ENCODE measurements at regions not wholly inside any gene's neighbourhood (a gene's known extent, or its start where the extent isn't known, plus 50 kb on each side); places are given as distances from the start of the nearest gene placed in this dataset.

DNA sequence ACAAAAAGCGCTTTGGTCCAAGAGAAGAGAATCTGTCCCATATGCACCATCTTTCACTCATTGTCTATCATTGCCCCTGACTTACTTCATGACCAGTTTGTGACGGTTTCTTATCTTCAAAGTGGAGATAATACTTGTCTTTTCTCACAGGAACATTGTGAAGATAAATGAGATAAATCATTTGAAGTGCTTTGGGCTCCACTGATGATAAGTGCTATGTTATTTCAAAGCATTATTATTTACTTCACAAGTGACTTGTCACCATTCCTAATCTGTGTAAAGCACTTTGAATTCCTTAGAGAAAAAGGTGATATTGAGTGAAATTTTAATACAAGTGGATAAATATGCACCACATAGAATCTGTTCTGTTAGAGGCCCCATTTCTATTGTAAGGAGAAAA is 731.6 kb upstream of the PTBP2 start:
- intact Hi-C loops (cut with DNase I) = no loop called here
- Histone ChIP-seq H3K9me3 (no peaks in the 10 kb centered on the region), H3K27ac (no peak overlapping the region), H3K4me3 (no peak overlapping the region), H3K4me1 (no peaks in the 10 kb centered on the region), H3K36me3 (no peaks in the 10 kb centered on the region), H3K27me3 (no peaks in the 10 kb centered on the region)
- TF ChIP-seq, protein P1, sequence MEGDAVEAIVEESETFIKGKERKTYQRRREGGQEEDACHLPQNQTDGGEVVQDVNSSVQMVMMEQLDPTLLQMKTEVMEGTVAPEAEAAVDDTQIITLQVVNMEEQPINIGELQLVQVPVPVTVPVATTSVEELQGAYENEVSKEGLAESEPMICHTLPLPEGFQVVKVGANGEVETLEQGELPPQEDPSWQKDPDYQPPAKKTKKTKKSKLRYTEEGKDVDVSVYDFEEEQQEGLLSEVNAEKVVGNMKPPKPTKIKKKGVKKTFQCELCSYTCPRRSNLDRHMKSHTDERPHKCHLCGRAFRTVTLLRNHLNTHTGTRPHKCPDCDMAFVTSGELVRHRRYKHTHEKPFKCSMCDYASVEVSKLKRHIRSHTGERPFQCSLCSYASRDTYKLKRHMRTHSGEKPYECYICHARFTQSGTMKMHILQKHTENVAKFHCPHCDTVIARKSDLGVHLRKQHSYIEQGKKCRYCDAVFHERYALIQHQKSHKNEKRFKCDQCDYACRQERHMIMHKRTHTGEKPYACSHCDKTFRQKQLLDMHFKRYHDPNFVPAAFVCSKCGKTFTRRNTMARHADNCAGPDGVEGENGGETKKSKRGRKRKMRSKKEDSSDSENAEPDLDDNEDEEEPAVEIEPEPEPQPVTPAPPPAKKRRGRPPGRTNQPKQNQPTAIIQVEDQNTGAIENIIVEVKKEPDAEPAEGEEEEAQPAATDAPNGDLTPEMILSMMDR (IDR thresholded peaks at IDR 0.05) = no peak
- no peak for TF ChIP-seq POLR2A (IDR thresholded peaks at IDR 0.05)
- WGBS, 2 donors = 65 to 68% methylated on average over 2 of the region's 2 CpGs
- DNase-seq = no peak

DNA sequence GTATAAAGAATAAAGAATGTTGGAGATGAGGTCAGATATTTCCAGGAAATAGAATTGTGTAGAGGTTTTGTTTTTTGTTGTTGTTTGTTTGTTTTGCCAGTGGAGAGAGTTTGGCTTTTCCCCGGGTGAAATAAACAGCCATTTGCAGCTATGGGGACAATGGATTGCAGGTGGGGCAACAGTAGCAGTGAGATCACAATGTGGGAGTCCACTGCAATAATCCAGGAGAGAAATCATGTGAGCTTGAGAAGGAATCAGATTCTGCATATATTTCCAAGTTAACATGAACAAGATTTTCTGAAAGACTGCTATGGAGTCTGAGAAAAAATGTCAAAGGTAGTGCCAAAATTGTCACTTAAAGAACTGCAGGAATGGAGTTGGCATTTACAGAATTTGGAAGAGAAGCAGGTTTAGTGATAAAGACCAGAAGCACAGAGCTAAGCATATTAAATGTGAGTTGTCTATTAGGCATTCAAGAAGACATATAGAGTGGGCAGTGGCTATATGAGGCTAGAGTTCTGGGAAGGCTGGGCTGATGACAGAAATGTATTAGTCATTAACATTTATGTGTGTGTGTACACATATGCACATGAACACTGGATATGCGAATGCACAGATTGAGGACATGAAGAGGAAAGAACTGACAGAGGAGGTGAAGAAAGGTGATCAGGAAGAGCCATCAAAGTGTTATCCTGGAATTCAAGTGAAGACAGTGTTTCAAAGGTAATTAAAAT is 729.6 kb upstream of the PTBP2 start:
- WGBS, 2 donors = 46 to 48% methylated on average over 2 of the region's 2 CpGs
- DNase-seq = no peak
- Histone ChIP-seq H3K36me3 (no peaks in the 10 kb centered on the region), H3K27me3 (no peaks in the 10 kb centered on the region), H3K27ac (no peak overlapping the region), H3K9me3 (no peaks in the 10 kb centered on the region), H3K4me1 (no peaks in the 10 kb centered on the region), H3K4me3 (no peak overlapping the region)
- no peak for TF ChIP-seq POLR2A (IDR thresholded peaks at IDR 0.05)
- TF ChIP-seq, protein P1 (IDR thresholded peaks at IDR 0.05) = no peak
- intact Hi-C loops (cut with DNase I) = no loop called here

DNA sequence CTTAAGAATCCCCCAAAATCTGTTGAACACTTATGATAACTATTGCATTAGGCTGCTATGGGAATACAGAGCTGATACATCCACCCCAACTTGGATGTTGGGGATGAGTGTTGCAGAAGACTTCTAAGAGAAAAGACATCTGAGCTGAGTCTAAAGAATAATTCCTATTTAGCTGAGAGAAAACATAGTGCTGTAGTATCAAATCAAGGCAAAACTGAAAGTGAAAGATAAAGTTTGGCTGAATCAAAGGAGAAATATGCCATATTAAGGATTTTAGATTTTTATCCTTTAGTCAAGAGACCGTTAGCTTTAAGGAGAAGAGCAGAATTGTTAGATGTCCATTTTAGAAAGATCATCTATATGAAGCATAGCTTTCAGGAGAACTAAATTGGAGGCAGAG is 726.9 kb upstream of the PTBP2 start:
- no peak for DNase-seq
- TF ChIP-seq, protein P1 (IDR thresholded peaks at IDR 0.05) = no peak
- no peak for TF ChIP-seq POLR2A (IDR thresholded peaks at IDR 0.05)
- intact Hi-C loops (cut with DNase I) = no loop called here
- WGBS, 2 donors = 32 to 43% methylated on average over 1 of the region's 1 CpG
- H3K27ac ChIP-seq = no peak overlapping the region
- H3K4me3 ChIP-seq = peak overlapping the region in 1 of 4 donors; percentile 15
- no peaks in the 10 kb centered on the region for H3K4me1 ChIP-seq
- no peaks in the 10 kb centered on the region for H3K9me3 ChIP-seq
- no peaks in the 10 kb centered on the region for H3K36me3 ChIP-seq
- H3K27me3 ChIP-seq = no peaks in the 10 kb centered on the region

DNA sequence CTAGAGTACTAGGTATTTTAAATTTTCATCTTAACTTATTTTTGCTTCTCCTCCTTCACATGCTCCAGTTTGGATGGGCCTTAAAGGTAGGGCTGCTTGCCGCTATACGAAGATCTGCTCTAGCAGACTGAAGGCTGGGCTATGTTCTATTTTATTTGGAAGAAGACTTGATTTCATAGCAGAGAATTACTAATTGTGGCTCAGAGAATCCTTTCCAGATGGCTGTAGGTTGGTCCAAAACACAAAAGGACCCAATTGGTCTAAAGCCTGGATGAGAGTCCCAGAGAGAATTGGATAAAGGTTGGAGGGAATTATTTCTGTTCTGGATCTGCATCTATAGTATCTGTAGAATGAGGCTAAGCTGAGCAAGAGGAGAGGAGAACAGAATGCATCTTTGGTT is 719.4 kb upstream of the PTBP2 start:
- intact Hi-C loops (cut with DNase I) = no loop called here
- Histone ChIP-seq H3K27ac (no peak overlapping the region), H3K4me3 (no peak overlapping the region), H3K36me3 (no peaks in the 10 kb centered on the region), H3K27me3 (no peaks in the 10 kb centered on the region), H3K4me1 (no peaks in the 10 kb centered on the region), H3K9me3 (no peaks in the 10 kb centered on the region)
- TF ChIP-seq POLR2A (IDR thresholded peaks at IDR 0.05) = no peak
- TF ChIP-seq, protein P1 (IDR thresholded peaks at IDR 0.05) = no peak
- no peak for DNase-seq
- 81 to 82% methylated on average over 2 of the region's 2 CpGs for WGBS, 2 donors

DNA sequence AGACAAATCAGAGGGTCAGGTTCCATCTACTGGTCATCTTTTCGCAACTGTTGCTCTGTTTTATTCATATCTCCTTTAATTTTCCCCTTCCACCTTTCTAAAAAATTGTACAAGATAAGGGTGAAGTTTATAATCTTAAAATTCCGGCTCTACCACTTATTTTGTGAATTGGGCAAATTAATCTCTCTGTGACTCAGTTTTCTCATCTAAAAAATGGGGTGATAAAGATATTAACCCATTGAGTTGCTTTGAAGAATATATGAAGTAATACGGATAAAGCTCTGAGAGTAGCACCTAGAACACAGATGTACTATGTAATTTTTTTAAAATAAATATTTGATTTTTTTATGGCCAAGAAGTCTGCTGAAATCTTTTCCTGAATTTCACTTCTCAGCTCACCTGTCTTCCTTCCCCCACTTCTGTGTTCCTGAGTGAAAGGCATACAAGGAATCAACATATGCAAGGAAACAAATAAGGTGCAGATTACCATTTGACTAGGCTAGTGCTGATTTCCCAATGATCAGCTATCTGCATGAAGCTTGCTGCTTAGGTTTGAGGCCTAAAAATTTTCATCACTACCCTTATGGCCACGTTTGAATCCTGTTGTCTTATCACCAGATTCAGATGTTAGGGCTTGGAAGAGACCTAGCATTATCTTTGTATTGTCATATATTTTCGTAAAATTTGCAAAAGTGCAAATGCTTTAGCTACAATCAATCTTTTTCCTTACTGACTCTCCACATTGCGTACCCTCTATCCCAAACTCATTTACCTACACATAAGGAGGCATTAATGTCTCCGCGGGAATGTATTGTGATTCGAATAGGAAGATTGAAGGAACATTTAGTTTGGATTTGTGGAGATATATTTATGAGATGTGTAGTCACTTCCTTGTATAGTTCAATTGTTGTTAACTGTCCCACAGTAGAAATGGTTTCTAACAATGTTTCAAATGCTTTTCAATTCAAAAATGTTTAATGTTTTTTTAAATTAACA is 718.3 kb upstream of the PTBP2 start:
- TF ChIP-seq, protein P1 (IDR thresholded peaks at IDR 0.05) = no peak
- no peak for TF ChIP-seq POLR2A (IDR thresholded peaks at IDR 0.05)
- WGBS, 2 donors = 76 to 82% methylated on average over 9 of the region's 9 CpGs
- intact Hi-C loops (cut with DNase I) = no loop called here
- H3K27ac ChIP-seq = no peak overlapping the region
- H3K4me3 ChIP-seq = no peak overlapping the region
- H3K27me3 ChIP-seq = no peaks in the 10 kb centered on the region
- no peaks in the 10 kb centered on the region for H3K4me1 ChIP-seq
- no peak for DNase-seq
- H3K36me3 ChIP-seq = no peaks in the 10 kb centered on the region
- H3K9me3 ChIP-seq = no peaks in the 10 kb centered on the region
